HG02885 (cell line): ENCODE measurements at regions not wholly inside any gene's neighbourhood (a gene's known extent, or its start where the extent isn't known, plus 50 kb on each side); places are given as distances from the start of the nearest gene placed in this dataset.
"Not testable (repeated sequence)": the region's sequence is repeated elsewhere in the genome, so short reads cannot be mapped to it uniquely, and the experiment has no call there.

Experiments
- ATAC-seq: cut with Tn5 transposase; IDR thresholded peaks from one replicate; pipeline ENCODE4 v1.9.1; 2021; ENCODE audit warnings: mild to moderate bottlenecking; ENCODE audit not compliant: unreplicated experiment, poor library complexity

GRCh38 chr12:94863321-94864035 is 140.0 kb downstream of the NDUFA12 start:
- ATAC-seq, result no peak

GRCh38 chr12:94862421-94862820 is 141.1 kb downstream of the NDUFA12 start:
- ATAC-seq, result no peak

GRCh38 chr12:94856324-94856723 is 147.2 kb downstream of the NDUFA12 start:
- no peak for ATAC-seq

- ATAC-seq, result no peak
Observed at GRCh38 chr12:94855853-94856252, 147.6 kb downstream of the NDUFA12 start.

- ATAC-seq, result no peak
Observed at GRCh38 chr12:94851396-94852028, 152.0 kb downstream of the NDUFA12 start.

- no peak for ATAC-seq
Observed at GRCh38 chr12:94849411-94849976, 154.0 kb downstream of the NDUFA12 start.

GRCh38 chr12:94848966-94849365 is 154.5 kb downstream of the NDUFA12 start:
- no peak for ATAC-seq

- ATAC-seq, result no peak
Observed at GRCh38 chr12:94845110-94845509, 158.4 kb downstream of the NDUFA12 start.

GRCh38 chr12:94844452-94844851 is 159.0 kb downstream of the NDUFA12 start:
- ATAC-seq, result no peak

- ATAC-seq, result no peak
Observed at GRCh38 chr12:94841904-94842610, 161.4 kb downstream of the NDUFA12 start.

GRCh38 chr12:94841177-94841576 is 162.3 kb downstream of the NDUFA12 start:
- no peak for ATAC-seq

- peak; percentile 86 for ATAC-seq
Observed at GRCh38 chr12:94839347-94839746, 164.2 kb downstream of the NDUFA12 start.

- ATAC-seq, result not testable (repeated sequence)
Observed at GRCh38 chr12:94836952-94837670, 166.4 kb downstream of the NDUFA12 start.

GRCh38 chr12:94834036-94834625 is 169.4 kb downstream of the NDUFA12 start:
- no peak for ATAC-seq

GRCh38 chr12:94832780-94833681 is 170.5 kb downstream of the NDUFA12 start:
- ATAC-seq, result no peak

- ATAC-seq, result no peak
Observed at GRCh38 chr12:94832105-94832504, 171.4 kb downstream of the NDUFA12 start.

GRCh38 chr12:94831081-94831751 is 172.3 kb downstream of the NDUFA12 start:
- peak; percentile 87 for ATAC-seq

GRCh38 chr12:94829552-94829951 is 173.9 kb downstream of the NDUFA12 start:
- no peak for ATAC-seq
